Activated CD4-positive, alpha-beta T cell treated with anti-CD3 and anti-CD28 coated beads for 4 hours (primary cell): ENCODE measurements at regions not wholly inside any gene's neighbourhood (a gene's known extent, or its start where the extent isn't known, plus 50 kb on each side); places are given as distances from the start of the nearest gene placed in this dataset.
"Not testable (repeated sequence)": the region's sequence is repeated elsewhere in the genome, so short reads cannot be mapped to it uniquely, and the experiment has no call there.

ENCODE experiments used
- DNase-seq, 2 donors: peaks; one replicate each; pipeline ENCODE4 v3.0.0-alpha.2; 2020

DNA sequence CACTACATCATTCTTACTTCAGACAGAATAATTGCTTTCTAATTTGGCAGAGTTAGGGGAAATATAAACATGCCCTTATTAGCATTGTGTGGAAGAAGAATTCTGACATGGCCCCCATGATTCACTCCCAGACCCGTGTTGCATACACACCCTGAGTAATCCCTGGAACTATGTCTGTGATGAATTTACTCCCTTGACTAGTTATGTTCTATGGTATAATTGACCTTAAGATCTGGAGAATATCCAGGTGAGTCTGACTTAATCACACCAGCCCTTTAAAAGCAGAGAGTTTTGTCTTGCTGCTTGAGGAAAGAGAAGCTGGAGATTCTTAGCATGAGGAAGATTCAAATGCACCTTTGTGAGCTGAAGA, 262.9 kb downstream of the SOX4 start:
- DNase-seq, result no peak

DNA sequence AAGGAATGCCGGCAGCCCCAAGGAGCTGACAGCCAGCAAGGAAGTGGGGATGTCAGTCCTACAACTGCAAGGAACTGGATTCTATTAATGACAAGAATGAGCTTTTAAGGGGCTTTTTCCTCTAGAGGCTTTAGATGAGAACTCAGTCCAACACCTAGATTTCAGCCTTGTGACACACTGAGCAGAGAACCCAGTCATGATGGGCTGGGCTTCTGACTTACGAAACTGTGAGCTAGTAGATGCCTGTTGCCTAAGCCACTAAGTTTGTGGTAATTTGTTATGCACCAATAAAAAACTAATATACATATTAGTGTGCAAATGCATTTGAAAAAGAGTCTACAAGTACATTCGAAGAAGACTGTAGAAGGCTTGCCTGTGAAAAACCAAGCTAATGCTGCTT, 263.3 kb downstream of the SOX4 start:
- no peak for DNase-seq

DNA sequence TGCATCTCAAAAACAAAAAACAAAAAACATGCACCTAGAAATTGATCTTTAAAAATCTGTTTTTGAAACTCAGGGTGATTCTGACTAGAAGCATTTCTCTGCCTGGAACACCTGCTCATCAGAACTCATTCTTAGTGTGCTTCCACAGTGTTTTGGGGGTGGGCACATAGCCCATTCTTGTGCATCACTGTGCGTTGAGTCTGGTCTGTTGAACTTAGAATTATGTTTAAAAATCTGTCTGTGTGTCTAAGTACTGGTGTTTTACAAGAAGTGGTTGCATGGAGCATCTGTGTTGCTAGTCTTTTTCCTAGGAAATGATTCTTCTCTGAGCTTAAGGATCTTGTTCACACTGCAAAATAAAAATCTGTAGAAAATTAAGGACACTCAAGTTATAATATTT, 264.5 kb downstream of the SOX4 start:
- no peak for DNase-seq

DNA sequence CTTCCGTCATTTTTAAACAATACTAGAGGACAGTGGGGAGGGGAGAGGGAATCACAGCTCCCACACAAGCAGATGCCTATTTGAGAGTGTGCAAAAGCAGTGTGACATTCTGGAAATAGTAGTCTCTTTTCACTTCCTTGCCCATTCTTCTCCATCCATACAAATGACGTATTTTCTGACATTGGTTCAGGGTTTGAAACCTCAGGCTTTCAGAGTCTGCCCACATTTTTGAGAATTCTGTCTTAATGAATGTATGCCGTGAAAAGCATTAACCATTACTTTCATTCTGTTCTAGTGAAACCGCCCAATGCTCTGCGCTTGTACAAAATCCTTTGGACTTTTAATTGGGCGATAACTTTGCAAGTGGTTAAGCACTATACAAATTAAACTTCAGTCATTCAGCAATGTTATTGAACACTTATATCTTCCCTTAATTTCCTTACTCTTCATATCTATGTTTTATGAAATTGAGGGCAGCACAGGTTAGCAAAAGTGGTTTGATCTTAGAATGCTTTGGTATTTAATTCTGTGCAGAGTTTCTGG, 265.7 kb downstream of the SOX4 start:
- no peak for DNase-seq

- no peak for DNase-seq
These were observed 268.4 kb downstream of the SOX4 start for GRCh38 chr6:21861942-21862341.

DNA sequence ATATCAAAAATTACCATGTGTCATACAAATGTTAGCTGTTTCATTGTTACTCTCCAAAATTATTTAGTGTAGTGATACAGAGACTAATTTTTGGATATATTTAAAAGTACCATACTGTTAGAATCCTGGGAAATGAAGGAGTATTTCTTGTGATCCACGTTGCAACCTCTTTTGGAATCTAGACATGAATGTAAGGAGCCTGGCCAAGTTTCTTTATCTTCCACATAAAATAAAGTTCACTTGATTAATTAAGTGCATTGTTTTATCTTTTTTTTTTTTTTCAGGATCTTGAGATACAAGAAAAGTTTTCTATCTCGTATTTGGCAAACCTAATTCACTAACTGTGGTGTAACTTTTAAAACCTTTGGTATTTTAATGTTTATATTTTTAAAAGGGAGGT, 270.7 kb downstream of the SOX4 start:
- no peak for DNase-seq

GRCh38 chr6:21868226-21868625, 274.7 kb downstream of the SOX4 start:
- no peak for DNase-seq

DNA sequence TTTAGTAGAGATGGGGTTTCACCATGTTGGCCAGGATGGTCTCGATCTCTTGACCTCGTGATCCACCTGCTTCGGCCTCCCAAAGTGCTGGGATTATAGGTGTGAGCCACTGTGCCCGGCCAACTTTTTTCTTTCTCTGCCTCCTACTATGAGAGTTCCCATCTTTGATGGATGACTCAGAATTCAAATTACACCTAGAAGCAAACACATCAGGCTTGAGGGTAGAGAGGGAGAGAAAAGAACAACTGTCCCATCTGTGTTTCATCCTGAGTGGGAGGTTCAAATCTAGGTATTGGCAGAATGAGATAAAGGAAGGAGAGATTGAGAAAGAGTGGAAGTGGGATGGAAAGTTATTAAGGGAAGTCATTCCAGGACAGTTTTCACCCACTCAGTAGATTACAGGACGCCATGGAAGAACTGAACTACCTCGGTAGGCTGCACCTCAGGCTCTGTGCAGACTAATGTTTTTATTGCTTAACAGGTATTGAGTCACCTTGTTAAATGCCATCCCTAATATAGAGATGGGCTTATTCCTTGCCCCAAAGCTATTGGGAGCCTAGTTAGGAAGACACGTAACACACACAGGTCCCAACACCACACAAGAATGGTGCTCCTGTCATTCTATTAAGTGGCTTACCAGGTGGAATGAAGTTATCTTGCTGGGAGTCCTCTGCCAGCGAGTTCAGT, 275.7 kb downstream of the SOX4 start:
- DNase-seq, result no peak

DNA sequence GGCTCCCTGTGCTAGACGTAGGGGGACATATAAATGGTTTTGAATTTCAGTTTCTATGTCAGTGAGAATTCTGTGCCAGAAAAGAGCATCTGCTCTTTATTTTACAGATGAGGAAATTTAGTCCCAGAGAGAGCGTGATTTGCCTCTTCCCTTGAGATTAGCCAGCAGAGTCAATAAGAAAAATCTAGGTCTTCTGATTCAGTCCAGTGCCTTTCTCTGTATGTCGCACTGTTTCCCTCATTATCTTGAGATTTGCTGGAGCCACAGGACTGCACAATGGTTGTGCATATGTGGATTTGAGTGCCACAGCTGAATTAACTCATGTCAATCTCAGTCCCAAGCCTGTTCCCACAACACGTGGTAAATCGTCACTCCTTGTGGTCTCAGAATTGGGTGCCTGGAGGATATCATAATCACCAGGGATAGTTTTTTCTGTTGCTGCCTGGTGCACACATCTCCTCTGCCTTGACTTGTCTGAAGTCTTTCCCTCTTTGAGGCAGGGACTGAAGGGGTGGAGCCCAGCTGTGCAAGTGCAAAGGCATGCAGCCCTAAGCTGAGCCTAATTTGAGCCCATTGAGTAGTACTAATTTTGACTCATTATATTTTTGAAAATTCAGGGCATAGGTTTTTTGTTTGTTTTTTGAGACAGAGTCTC, 276.7 kb downstream of the SOX4 start:
- no peak for DNase-seq

DNA sequence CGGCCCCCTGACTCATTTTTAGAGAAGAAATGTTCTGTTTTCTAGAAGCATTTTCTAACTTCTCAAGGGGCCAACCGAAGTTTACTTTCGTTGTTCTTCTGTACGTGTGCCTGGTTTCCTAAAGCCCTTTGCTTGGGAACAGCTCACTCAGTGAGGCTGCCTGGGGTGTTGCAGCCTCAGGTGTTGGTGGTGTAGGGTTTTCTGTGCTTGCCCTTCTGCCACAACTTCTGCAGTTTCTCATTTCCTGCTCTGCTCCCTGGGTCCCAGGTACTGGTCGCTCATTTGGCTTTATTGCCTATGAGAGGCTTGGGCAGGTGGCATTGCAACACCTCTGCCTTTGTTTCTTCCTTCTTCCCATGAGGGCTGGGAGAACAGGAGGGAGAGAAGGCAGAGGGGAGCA, 278.3 kb downstream of the SOX4 start:
- DNase-seq, result no peak

GRCh38 chr6:21872749-21873148, 279.2 kb downstream of the SOX4 start:
- no peak for DNase-seq

DNA sequence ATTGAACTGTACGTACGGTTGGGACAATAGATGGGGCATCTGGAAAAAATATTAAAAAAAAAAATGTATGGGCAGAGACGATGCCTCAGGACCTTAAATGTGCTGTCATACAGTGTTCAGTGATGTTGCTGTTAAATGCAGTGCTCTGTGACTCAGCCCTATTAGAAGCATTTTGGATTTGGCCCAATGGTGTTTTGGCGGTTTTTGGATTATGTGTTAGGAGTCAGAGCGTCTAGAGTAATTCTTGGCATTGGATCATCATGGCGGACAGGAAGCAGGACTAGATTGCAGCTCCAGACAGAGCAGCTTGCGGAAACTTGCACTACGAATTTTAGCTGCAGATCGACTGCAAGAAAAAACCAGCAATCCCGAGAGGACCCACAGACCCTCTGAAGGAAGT, 280.0 kb downstream of the SOX4 start:
- DNase-seq, result no peak

DNA sequence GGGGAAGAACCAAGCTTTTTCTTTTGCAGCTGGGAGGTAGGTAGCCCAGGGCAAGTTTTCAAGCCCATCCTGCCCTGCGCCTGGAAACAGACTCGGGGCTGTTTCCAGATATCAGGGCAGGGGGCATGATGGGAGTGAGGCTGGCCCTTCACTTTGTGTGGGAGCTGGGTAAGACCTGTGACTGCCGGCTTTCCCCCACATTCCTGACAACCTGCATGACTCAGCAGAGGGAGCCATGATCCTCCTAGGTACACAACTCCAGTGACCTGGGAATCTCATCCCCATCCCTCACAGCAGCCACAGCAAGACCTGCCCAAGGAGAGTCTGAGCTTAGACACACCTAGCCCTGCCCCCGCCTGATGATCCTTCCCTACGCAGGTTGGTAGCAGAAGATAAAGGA, 280.8 kb downstream of the SOX4 start:
- DNase-seq, result no peak

GRCh38 chr6:21877037-21877436, 283.5 kb downstream of the SOX4 start:
- DNase-seq, result not testable (repeated sequence)

GRCh38 chr6:21880249-21880648, 286.7 kb downstream of the SOX4 start:
- not testable (repeated sequence) for DNase-seq

GRCh38 chr6:21881969-21882465, 288.5 kb downstream of the SOX4 start:
- no peak for DNase-seq

- no peak for DNase-seq
These were observed 290.2 kb downstream of the SOX4 start for GRCh38 chr6:21883595-21884328.

GRCh38 chr6:21885111-21885510, 291.6 kb downstream of the SOX4 start:
- no peak for DNase-seq

GRCh38 chr6:21885532-21886114, 292.1 kb downstream of the SOX4 start:
- DNase-seq, result no peak

- no peak for DNase-seq
These were observed 293.1 kb downstream of the SOX4 start for GRCh38 chr6:21886542-21887151.

DNA sequence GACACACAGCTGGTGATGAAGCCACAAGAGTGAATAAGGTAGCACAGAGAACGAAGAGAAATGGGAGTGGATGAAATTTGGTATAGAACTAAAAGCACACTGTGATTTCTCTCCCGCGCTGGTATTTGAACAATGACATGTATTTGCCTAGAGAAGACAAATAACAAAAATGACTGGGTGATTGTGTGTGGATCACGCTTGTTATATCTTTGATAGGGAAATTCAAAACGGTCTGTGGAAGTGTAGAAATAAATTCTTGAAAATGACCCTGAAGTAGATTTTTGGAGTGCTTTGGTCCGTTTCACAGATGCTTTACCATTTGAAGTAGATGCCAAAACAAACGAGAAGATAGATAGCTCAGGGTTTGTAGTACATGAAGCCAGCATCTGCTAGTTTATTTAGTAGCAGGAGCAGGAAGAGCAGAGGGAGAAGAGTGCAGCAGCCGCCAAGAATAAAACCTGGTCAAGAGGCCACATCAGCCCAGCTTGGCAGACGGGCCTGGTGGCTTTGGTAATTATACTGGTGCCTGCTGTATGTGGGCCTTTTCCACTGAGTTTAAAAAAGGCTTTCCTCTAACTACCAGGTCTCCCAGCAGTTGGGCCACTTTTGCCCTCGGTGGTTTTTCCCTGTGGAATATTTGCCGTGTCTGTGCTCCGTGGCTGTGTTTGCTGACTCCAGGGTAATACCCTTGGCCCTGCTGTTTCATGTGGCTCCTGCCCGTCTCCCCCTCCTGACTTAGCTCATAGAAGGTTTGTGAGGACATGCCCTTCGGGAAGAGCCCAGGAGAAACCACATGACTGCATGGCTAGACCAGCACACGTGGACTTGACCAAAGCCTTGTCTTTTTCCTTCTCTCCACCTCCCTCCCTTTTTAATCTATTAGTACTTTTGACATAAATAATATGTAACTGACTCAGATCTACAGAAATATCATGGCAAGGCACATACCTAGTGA, 294.0 kb downstream of the SOX4 start:
- DNase-seq, result no peak

GRCh38 chr6:21891080-21891479, 297.5 kb downstream of the SOX4 start:
- DNase-seq, result no peak
